ENCODE measurements at regions not wholly inside any gene's neighbourhood (a gene's known extent, or its start where the extent isn't known, plus 50 kb on each side); places are given as distances from the start of the nearest gene placed in this dataset.
"Not testable (repeated sequence)": the region's sequence is repeated elsewhere in the genome, so short reads cannot be mapped to it uniquely, and the experiment has no call there.

DNA sequence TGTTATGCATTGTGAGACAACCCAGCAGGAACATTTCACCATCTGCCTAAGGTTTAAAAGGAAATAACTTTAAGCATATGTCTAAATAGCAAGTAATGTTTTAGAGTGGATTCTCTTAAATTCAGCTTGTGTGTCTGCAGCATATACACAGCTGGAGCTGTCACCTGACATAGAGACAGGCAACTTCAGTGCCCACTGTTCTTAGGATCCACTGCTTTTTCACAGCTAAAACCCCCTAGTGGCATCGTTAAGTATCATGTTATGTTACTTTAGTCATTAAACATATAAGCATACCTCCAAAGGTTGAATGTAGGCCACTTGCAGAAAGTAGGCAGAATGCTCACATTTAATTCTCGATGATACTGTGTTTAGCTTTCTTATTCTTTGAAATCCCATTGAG lies 2169.0 kb upstream of the DEFB115 start:
- H3K4me1 ChIP-seq (ENCODE audit: insufficient read depth, low read length); H3K27me3 ChIP-seq (ENCODE audit: insufficient read depth, low read length); H3K9me3 ChIP-seq (ENCODE audit: low read depth, low read length); H3K4me3 ChIP-seq (ENCODE audit: insufficient read depth, low read length); H3K27ac ChIP-seq (ENCODE audit: low read depth, low read length); DNase-seq (ENCODE audit: insufficient read length, low spot score, missing footprints); H4K20me1 ChIP-seq (ENCODE audit: insufficient read depth, low read length); H3K4me2 ChIP-seq (ENCODE audit: insufficient read depth, low read length); H3K36me3 ChIP-seq (ENCODE audit: insufficient read depth, low read length); H2AFZ ChIP-seq (ENCODE audit: low read length); H3K79me2 ChIP-seq (ENCODE audit: insufficient read depth, low read length): not testable (repeated sequence)

DNA sequence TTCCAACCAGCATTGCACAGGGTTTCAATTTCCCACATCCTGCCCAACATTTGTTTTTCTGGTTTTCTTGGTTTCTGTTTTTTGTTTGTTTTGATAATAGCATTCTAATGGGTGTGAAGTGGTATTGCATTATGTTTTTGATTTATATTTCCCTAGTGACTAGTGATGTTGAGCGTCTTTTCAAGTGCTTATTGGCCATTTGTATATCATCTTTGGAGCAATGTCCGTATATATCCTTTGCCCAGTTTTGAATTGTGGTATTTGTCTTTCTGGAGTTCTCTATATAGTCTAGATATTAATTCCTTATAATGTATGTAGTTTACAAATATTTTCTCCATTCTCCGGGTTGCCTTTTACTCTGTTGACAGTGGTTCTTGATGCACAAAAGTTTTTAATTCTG lies 2168.1 kb upstream of the DEFB115 start:
- H3K4me3 ChIP-seq (ENCODE audit: insufficient read depth, low read length); DNase-seq (ENCODE audit: insufficient read length, low spot score, missing footprints); H3K36me3 ChIP-seq (ENCODE audit: insufficient read depth, low read length): not testable (repeated sequence)

DNA sequence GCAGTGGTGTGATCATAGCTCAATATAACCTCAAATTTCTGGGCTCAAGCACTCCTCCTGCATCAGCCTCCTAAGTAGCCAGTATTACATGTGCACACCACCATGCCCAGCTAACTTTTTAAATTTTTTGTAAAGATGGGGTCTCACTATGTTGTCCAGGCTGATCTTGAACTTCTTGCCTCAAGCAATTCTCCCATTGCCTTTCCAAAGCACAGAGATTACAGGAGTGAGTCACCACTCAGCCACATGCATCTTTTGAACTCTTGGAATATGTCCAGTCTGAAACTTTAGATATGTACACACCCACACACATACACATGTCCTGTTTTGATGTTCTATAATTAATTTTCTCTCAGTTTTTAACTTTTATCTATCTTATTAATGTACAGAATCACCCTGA lies 2163.5 kb upstream of the DEFB115 start:
- not testable (repeated sequence) for DNase-seq (ENCODE audit: insufficient read length, low spot score, missing footprints); H3K27ac ChIP-seq (ENCODE audit: low read depth, low read length); H2AFZ ChIP-seq (ENCODE audit: low read length); H3K27me3 ChIP-seq (ENCODE audit: insufficient read depth, low read length); H3K79me2 ChIP-seq (ENCODE audit: insufficient read depth, low read length); H4K20me1 ChIP-seq (ENCODE audit: insufficient read depth, low read length); H3K4me3 ChIP-seq (ENCODE audit: insufficient read depth, low read length); H3K9me3 ChIP-seq (ENCODE audit: low read depth, low read length); H3K36me3 ChIP-seq (ENCODE audit: insufficient read depth, low read length); H3K4me2 ChIP-seq (ENCODE audit: insufficient read depth, low read length); H3K4me1 ChIP-seq (ENCODE audit: insufficient read depth, low read length)

More for the DNA sequence above, 2168.1 kb upstream of the DEFB115 start:
- H2AFZ ChIP-seq (ENCODE audit: low read length); H3K27me3 ChIP-seq (ENCODE audit: insufficient read depth, low read length); H3K4me1 ChIP-seq (ENCODE audit: insufficient read depth, low read length); H3K9me3 ChIP-seq (ENCODE audit: low read depth, low read length); H3K27ac ChIP-seq (ENCODE audit: low read depth, low read length); H3K79me2 ChIP-seq (ENCODE audit: insufficient read depth, low read length); H4K20me1 ChIP-seq (ENCODE audit: insufficient read depth, low read length); H3K4me2 ChIP-seq (ENCODE audit: insufficient read depth, low read length): not testable (repeated sequence)

- H4K20me1 ChIP-seq (ENCODE audit: insufficient read depth, low read length); H3K4me2 ChIP-seq (ENCODE audit: insufficient read depth, low read length); H3K27ac ChIP-seq (ENCODE audit: low read depth, low read length); H3K79me2 ChIP-seq (ENCODE audit: insufficient read depth, low read length); H3K4me3 ChIP-seq (ENCODE audit: insufficient read depth, low read length); H2AFZ ChIP-seq (ENCODE audit: low read length); DNase-seq (ENCODE audit: insufficient read length, low spot score, missing footprints); H3K4me1 ChIP-seq (ENCODE audit: insufficient read depth, low read length); H3K36me3 ChIP-seq (ENCODE audit: insufficient read depth, low read length); H3K9me3 ChIP-seq (ENCODE audit: low read depth, low read length); H3K27me3 ChIP-seq (ENCODE audit: insufficient read depth, low read length): not testable (repeated sequence)
Measured at GRCh38 chr20:29096695-29097094, 2160.8 kb upstream of the DEFB115 start.

- H3K27ac ChIP-seq (ENCODE audit: low read depth, low read length); H3K4me1 ChIP-seq (ENCODE audit: insufficient read depth, low read length); DNase-seq (ENCODE audit: insufficient read length, low spot score, missing footprints); H3K36me3 ChIP-seq (ENCODE audit: insufficient read depth, low read length); H2AFZ ChIP-seq (ENCODE audit: low read length); H4K20me1 ChIP-seq (ENCODE audit: insufficient read depth, low read length); H3K4me3 ChIP-seq (ENCODE audit: insufficient read depth, low read length); H3K79me2 ChIP-seq (ENCODE audit: insufficient read depth, low read length); H3K27me3 ChIP-seq (ENCODE audit: insufficient read depth, low read length); H3K9me3 ChIP-seq (ENCODE audit: low read depth, low read length); H3K4me2 ChIP-seq (ENCODE audit: insufficient read depth, low read length): not testable (repeated sequence)
Measured at GRCh38 chr20:29107884-29108283, 2149.6 kb upstream of the DEFB115 start.

DNA sequence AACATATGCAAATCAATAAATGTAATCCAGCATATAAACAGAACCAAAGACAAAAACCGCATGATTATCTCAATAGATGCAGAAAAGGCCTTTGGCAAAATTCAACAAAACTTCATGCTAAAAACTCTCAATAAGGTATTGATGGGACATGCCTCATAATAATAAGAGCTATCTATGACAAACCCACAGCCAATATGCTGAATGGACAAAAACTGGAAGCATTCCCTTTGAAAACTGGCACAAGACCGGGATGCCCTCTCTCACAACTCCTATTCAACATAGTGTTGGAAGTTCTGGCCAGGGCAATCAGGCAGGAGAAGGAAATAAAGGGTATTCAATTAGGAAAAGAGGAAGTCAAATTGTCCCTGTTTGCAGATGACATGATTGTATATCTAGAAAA lies 2148.1 kb upstream of the DEFB115 start:
- H3K27me3 ChIP-seq (ENCODE audit: insufficient read depth, low read length); H3K36me3 ChIP-seq (ENCODE audit: insufficient read depth, low read length); H3K4me1 ChIP-seq (ENCODE audit: insufficient read depth, low read length); H3K9me3 ChIP-seq (ENCODE audit: low read depth, low read length); H3K27ac ChIP-seq (ENCODE audit: low read depth, low read length); H3K4me2 ChIP-seq (ENCODE audit: insufficient read depth, low read length); H4K20me1 ChIP-seq (ENCODE audit: insufficient read depth, low read length); H3K4me3 ChIP-seq (ENCODE audit: insufficient read depth, low read length); H3K79me2 ChIP-seq (ENCODE audit: insufficient read depth, low read length); DNase-seq (ENCODE audit: insufficient read length, low spot score, missing footprints); H2AFZ ChIP-seq (ENCODE audit: low read length): not testable (repeated sequence)

DNA sequence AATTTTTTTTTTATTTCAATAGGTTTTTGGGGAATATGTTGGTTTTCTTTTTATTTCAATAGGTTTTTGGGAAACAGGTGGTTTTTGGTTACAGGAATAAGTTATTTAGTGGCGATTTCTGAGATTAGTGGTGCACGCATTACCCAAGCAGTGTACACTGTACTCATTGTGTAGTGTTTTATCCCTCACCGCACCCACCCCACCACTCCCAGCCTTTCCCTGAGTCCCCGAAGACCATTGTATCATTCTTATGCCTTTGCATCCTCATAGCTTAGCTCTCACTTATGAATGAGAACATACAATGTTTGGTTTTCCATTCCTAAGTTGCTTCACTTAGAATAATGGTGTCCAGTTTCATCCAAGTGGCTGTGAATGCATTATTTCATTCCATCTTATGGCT lies 2142.4 kb upstream of the DEFB115 start:
- not testable (repeated sequence) for H3K9me3 ChIP-seq (ENCODE audit: low read depth, low read length); H2AFZ ChIP-seq (ENCODE audit: low read length); DNase-seq (ENCODE audit: insufficient read length, low spot score, missing footprints); H3K36me3 ChIP-seq (ENCODE audit: insufficient read depth, low read length); H4K20me1 ChIP-seq (ENCODE audit: insufficient read depth, low read length); H3K79me2 ChIP-seq (ENCODE audit: insufficient read depth, low read length); H3K27ac ChIP-seq (ENCODE audit: low read depth, low read length); H3K4me2 ChIP-seq (ENCODE audit: insufficient read depth, low read length); H3K27me3 ChIP-seq (ENCODE audit: insufficient read depth, low read length); H3K4me1 ChIP-seq (ENCODE audit: insufficient read depth, low read length); H3K4me3 ChIP-seq (ENCODE audit: insufficient read depth, low read length)

All from osteoblast (primary cell).